ENCODE measurements at regions not wholly inside any gene's neighbourhood (a gene's known extent, or its start where the extent isn't known, plus 50 kb on each side); places are given as distances from the start of the nearest gene placed in this dataset.

DNA sequence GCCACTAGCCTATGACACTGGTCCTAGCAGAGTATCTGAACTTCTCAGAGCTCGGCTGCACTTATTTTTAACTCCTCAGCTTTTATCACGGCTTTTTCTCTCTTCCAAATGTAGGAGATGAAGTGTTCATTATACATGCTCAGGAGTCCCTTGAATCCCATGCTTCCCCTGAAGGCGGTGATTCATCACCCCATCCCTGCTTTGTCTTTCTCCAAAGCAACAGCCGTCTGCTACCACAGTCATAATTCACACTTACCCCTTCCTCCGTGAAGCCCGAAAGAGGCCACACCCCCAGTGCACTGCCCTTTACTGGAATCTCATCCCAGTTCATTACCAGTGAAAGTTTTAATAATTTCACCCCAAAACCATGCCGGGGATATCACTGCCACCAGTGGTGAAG, 301.5 kb upstream of the SHH start:
- H3K36me3 ChIP-seq (ENCODE audit: control insufficient read depth in 4 of 4, insufficient read depth in 3 of 4, low read depth in 1 of 4, low read length in 3 of 4), result no peaks in the 10 kb centered on the region
- H3K4me1 ChIP-seq (ENCODE audit: control insufficient read depth in 4 of 4, insufficient read depth in 4 of 4, low read length in 3 of 4), result peaks cover 0 to 8% (median 4%) of the 10 kb centered on the region in 4 donors
- no peak overlapping the region for H3K27ac ChIP-seq (ENCODE audit: low read depth in 1 of 2, low read length in 2 of 2)
- no peak overlapping the region for H3K4me3 ChIP-seq (ENCODE audit: low read depth in 1 of 3, low read length in 3 of 3)
- no peak for DNase-seq (ENCODE audit: low spot score)
- 88% methylated on average over 7 of the region's 7 CpGs for WGBS
- TF ChIP-seq EGR1 (IDR thresholded peaks at IDR 0.05; ENCODE audit: low read depth in 2 of 2) (no peak), NR2F2 (IDR thresholded peaks at IDR 0.05) (no peak), GABPA (IDR thresholded peaks at IDR 0.05 in 1 of 2, conservative IDR thresholded peaks at IDR 0.05 in 1 of 2) (no peak), SP1 (IDR thresholded peaks at IDR 0.05) (no peak), YY1 (IDR thresholded peaks at IDR 0.05) (no peak), HNF4G (IDR thresholded peaks at IDR 0.05) (no peak), RAD21 (IDR thresholded peaks at IDR 0.05) (no peak), TAF1 (conservative IDR thresholded peaks at IDR 0.05) (no peak), RXRA (IDR thresholded peaks at IDR 0.05) (no peak)
- TF ChIP-seq, protein P1, sequence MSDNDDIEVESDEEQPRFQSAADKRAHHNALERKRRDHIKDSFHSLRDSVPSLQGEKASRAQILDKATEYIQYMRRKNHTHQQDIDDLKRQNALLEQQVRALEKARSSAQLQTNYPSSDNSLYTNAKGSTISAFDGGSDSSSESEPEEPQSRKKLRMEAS (IDR thresholded peaks at IDR 0.05), result no peak
- TF ChIP-seq, protein P2, sequence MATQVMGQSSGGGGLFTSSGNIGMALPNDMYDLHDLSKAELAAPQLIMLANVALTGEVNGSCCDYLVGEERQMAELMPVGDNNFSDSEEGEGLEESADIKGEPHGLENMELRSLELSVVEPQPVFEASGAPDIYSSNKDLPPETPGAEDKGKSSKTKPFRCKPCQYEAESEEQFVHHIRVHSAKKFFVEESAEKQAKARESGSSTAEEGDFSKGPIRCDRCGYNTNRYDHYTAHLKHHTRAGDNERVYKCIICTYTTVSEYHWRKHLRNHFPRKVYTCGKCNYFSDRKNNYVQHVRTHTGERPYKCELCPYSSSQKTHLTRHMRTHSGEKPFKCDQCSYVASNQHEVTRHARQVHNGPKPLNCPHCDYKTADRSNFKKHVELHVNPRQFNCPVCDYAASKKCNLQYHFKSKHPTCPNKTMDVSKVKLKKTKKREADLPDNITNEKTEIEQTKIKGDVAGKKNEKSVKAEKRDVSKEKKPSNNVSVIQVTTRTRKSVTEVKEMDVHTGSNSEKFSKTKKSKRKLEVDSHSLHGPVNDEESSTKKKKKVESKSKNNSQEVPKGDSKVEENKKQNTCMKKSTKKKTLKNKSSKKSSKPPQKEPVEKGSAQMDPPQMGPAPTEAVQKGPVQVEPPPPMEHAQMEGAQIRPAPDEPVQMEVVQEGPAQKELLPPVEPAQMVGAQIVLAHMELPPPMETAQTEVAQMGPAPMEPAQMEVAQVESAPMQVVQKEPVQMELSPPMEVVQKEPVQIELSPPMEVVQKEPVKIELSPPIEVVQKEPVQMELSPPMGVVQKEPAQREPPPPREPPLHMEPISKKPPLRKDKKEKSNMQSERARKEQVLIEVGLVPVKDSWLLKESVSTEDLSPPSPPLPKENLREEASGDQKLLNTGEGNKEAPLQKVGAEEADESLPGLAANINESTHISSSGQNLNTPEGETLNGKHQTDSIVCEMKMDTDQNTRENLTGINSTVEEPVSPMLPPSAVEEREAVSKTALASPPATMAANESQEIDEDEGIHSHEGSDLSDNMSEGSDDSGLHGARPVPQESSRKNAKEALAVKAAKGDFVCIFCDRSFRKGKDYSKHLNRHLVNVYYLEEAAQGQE (IDR thresholded peaks at IDR 0.05), result no peak
- TF ChIP-seq, protein P3, sequence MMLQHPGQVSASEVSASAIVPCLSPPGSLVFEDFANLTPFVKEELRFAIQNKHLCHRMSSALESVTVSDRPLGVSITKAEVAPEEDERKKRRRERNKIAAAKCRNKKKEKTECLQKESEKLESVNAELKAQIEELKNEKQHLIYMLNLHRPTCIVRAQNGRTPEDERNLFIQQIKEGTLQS (IDR thresholded peaks at IDR 0.05), result no peak
- TF ChIP-seq, protein P4, sequence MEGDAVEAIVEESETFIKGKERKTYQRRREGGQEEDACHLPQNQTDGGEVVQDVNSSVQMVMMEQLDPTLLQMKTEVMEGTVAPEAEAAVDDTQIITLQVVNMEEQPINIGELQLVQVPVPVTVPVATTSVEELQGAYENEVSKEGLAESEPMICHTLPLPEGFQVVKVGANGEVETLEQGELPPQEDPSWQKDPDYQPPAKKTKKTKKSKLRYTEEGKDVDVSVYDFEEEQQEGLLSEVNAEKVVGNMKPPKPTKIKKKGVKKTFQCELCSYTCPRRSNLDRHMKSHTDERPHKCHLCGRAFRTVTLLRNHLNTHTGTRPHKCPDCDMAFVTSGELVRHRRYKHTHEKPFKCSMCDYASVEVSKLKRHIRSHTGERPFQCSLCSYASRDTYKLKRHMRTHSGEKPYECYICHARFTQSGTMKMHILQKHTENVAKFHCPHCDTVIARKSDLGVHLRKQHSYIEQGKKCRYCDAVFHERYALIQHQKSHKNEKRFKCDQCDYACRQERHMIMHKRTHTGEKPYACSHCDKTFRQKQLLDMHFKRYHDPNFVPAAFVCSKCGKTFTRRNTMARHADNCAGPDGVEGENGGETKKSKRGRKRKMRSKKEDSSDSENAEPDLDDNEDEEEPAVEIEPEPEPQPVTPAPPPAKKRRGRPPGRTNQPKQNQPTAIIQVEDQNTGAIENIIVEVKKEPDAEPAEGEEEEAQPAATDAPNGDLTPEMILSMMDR (IDR thresholded peaks at IDR 0.05; ENCODE audit: low read depth, low read length, missing input control), result no peak
- no peak overlapping the region for H3K9ac ChIP-seq (ENCODE audit: low read depth in 1 of 2, low read length in 2 of 2)
- no peaks in the 10 kb centered on the region for H3K9me3 ChIP-seq (ENCODE audit: control insufficient read depth in 4 of 4, low read length in 3 of 4)
- H3K27me3 ChIP-seq (ENCODE audit: control insufficient read depth in 4 of 4, insufficient read depth in 4 of 4, low read length in 3 of 4), result no peaks in the 10 kb centered on the region

DNA sequence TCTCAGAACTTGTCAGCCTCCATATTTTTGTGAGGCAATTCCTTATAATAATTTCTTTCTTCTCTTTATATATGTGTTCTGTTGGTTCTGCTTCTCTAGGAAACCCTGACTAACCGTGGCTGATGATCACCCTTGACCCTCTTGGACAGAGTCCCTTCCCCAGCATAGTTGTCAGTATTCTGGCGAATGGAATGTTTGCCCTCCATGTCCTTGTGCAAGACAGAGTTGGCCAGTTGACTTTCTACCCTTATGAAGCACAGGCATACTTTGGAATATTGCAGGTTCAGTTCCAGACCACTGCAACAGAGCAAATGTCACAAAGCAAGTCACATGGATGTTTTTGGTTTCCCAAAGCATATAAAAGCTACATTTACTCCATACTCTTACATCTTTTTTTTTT, 297.7 kb upstream of the SHH start:
- 14% methylated on average over 2 of the region's 2 CpGs for WGBS
- Histone ChIP-seq H3K9me3 (ENCODE audit: control insufficient read depth in 4 of 4, low read length in 3 of 4) (no peaks in the 10 kb centered on the region), H3K36me3 (ENCODE audit: control insufficient read depth in 4 of 4, insufficient read depth in 3 of 4, low read depth in 1 of 4, low read length in 3 of 4) (no peaks in the 10 kb centered on the region), H3K4me1 (ENCODE audit: control insufficient read depth in 4 of 4, insufficient read depth in 4 of 4, low read length in 3 of 4) (peaks cover 0 to 8% (median 4%) of the 10 kb centered on the region in 4 donors), H3K4me3 (ENCODE audit: low read depth in 1 of 3, low read length in 3 of 3) (no peak overlapping the region), H3K27ac (ENCODE audit: low read depth in 1 of 2, low read length in 2 of 2) (no peak overlapping the region), H3K9ac (ENCODE audit: low read depth in 1 of 2, low read length in 2 of 2) (no peak overlapping the region), H3K27me3 (ENCODE audit: control insufficient read depth in 4 of 4, insufficient read depth in 4 of 4, low read length in 3 of 4) (no peaks in the 10 kb centered on the region)
- DNase-seq (ENCODE audit: low spot score), result no peak
- TF ChIP-seq SP1 (IDR thresholded peaks at IDR 0.05), result peak; percentile 93
- no peak for TF ChIP-seq TAF1 (conservative IDR thresholded peaks at IDR 0.05)
- peak; percentile 80 for TF ChIP-seq YY1 (IDR thresholded peaks at IDR 0.05)
- TF ChIP-seq, protein P4 (IDR thresholded peaks at IDR 0.05; ENCODE audit: low read depth, low read length, missing input control), result no peak
- TF ChIP-seq, protein P1 (IDR thresholded peaks at IDR 0.05), result peak; percentile 73
- peak; percentile 63 to 69 for TF ChIP-seq RAD21 (IDR thresholded peaks at IDR 0.05)
- peak in 1 of 2 donors; percentile 81 for TF ChIP-seq EGR1 (IDR thresholded peaks at IDR 0.05; ENCODE audit: low read depth in 2 of 2)
- TF ChIP-seq, protein P3 (IDR thresholded peaks at IDR 0.05), result peak; percentile 90
- TF ChIP-seq GABPA (IDR thresholded peaks at IDR 0.05 in 1 of 2, conservative IDR thresholded peaks at IDR 0.05 in 1 of 2), result no peak
- peak; percentile 84 for TF ChIP-seq FOXA2 (IDR thresholded peaks at IDR 0.05)
- peak; percentile 55 for TF ChIP-seq FOXA1 (IDR thresholded peaks at IDR 0.05)
- TF ChIP-seq NR2F2 (IDR thresholded peaks at IDR 0.05), result peak; percentile 16
- TF ChIP-seq JUND (IDR thresholded peaks at IDR 0.05), result peak; percentile 87 to 98
- TF ChIP-seq, protein P2 (IDR thresholded peaks at IDR 0.05), result peak; percentile 88
- TF ChIP-seq RXRA (IDR thresholded peaks at IDR 0.05), result peak; percentile 85 to 95
- TF ChIP-seq HNF4A (conservative IDR thresholded peaks at IDR 0.05), result peak; percentile 92 to 96
- peak; percentile 77 for TF ChIP-seq HNF4G (IDR thresholded peaks at IDR 0.05)
